Epithelial cell of proximal tubule (primary cell): ENCODE measurements at regions not wholly inside any gene's neighbourhood (a gene's known extent, or its start where the extent isn't known, plus 50 kb on each side); places are given as distances from the start of the nearest gene placed in this dataset.

Experiments
- DNase-seq: peaks from one replicate; pipeline ENCODE4 v3.0.0-alpha.2; 2011; ENCODE audit warnings: low read depth
- H3K4me3 ChIP-seq: 2 replicates; pipeline ENCODE4 v1.5.1; 2011; ENCODE audit warnings: low read depth, mild to moderate bottlenecking, low read length
- CTCF ChIP-seq: conservative IDR thresholded peaks from 2 replicates; pipeline ENCODE4 v1.5.1; 2012; ENCODE audit warnings: low read depth, mild to moderate bottlenecking, low read length

- no peak overlapping the region for H3K4me3 ChIP-seq
- no peak for TF ChIP-seq CTCF
- no peak for DNase-seq
These were observed 72.1 kb downstream of the AVPR1A start for GRCh38 chr12:63078906-63079305.

- no peak for TF ChIP-seq CTCF
- H3K4me3 ChIP-seq, result no peak overlapping the region
- DNase-seq, result no peak
These were observed 75.5 kb downstream of the AVPR1A start for GRCh38 chr12:63075376-63076060.

GRCh38 chr12:63070709-63071108 lies 80.3 kb downstream of the AVPR1A start:
- TF ChIP-seq CTCF, result no peak
- no peak for DNase-seq
- H3K4me3 ChIP-seq, result no peak overlapping the region

- no peak for DNase-seq
- no peak for TF ChIP-seq CTCF
- no peak overlapping the region for H3K4me3 ChIP-seq
These were observed 81.0 kb downstream of the AVPR1A start for GRCh38 chr12:63069860-63070617.

GRCh38 chr12:63068857-63069442 lies 82.1 kb downstream of the AVPR1A start:
- no peak overlapping the region for H3K4me3 ChIP-seq
- TF ChIP-seq CTCF, result peak; percentile 69
- DNase-seq, result no peak

GRCh38 chr12:63066782-63067181 lies 84.2 kb downstream of the AVPR1A start:
- no peak for DNase-seq
- no peak overlapping the region for H3K4me3 ChIP-seq
- no peak for TF ChIP-seq CTCF
